MM.1S (cell line): ENCODE measurements at regions not wholly inside any gene's neighbourhood (a gene's known extent, or its start where the extent isn't known, plus 50 kb on each side); places are given as distances from the start of the nearest gene placed in this dataset.
"Not testable (repeated sequence)": the region's sequence is repeated elsewhere in the genome, so short reads cannot be mapped to it uniquely, and the experiment has no call there.

Experiments
- DNase-seq: peaks from one replicate; pipeline ENCODE4 v3.0.0-alpha.2; 2015
- H2AFZ ChIP-seq: fragments of 300-600 bp; sonication (generic); 2 replicates; pipeline ENCODE4 v1.6.0; 2016; ENCODE audit warnings: antibody characterized with exemption, low read length
- H3F3A ChIP-seq: fragments of 300-600 bp; sonication (generic); 2 replicates; pipeline ENCODE4 v1.6.1; 2016; ENCODE audit warnings: mild to moderate bottlenecking, antibody characterized with exemption, low read length, moderate library complexity, mixed read lengths; ENCODE audit not compliant: insufficient read depth
- H3K27ac ChIP-seq: fragments of 300-600 bp; sonication (generic); 2 replicates; pipeline ENCODE4 v1.5.1; 2016; ENCODE audit warnings: mild to moderate bottlenecking, low read length
- H3K27me3 ChIP-seq: fragments of 300-600 bp; sonication (generic); replicated peaks from 2 replicates; pipeline ENCODE4 v1.6.0; 2016; ENCODE audit warnings: low read length; ENCODE audit not compliant: insufficient read depth
- H3K36me3 ChIP-seq: fragments of 300-600 bp; sonication (generic); replicated peaks from 2 replicates; pipeline ENCODE4 v1.6.1; 2016; ENCODE audit warnings: mild to moderate bottlenecking, low read length, mixed read lengths; ENCODE audit not compliant: insufficient read depth
- H3K4me1 ChIP-seq: fragments of 300-600 bp; sonication (generic); 2 replicates; pipeline ENCODE4 v1.6.1; 2016; ENCODE audit warnings: low read length, mixed read lengths
- H3K4me2 ChIP-seq: fragments of 300-600 bp; sonication (generic); 2 replicates; pipeline ENCODE4 v1.6.0; 2016; ENCODE audit warnings: low read depth, low read length
- H3K4me3 ChIP-seq: fragments of 300-600 bp; sonication (generic); 2 replicates; pipeline ENCODE4 v1.5.1; 2016; ENCODE audit warnings: low read length, mixed read lengths
- H3K79me2 ChIP-seq: fragments of 300-600 bp; sonication (generic); 2 replicates; pipeline ENCODE4 v1.6.1; 2016; ENCODE audit warnings: mixed run types, low read length, mixed read lengths
- H3K9ac ChIP-seq: fragments of 300-600 bp; sonication (generic); 2 replicates; pipeline ENCODE4 v1.6.1; 2016; ENCODE audit warnings: low read length, mixed read lengths
- H3K9me2 ChIP-seq: fragments of 300-600 bp; sonication (generic); replicated peaks from 2 replicates; pipeline ENCODE4 v1.6.1; 2016; ENCODE audit warnings: mild to moderate bottlenecking, low read length, mixed read lengths; ENCODE audit not compliant: insufficient read depth
- H3K9me3 ChIP-seq: fragments of 300-600 bp; sonication (generic); replicated peaks from 2 replicates; pipeline ENCODE4 v1.6.1; 2016; ENCODE audit warnings: mild to moderate bottlenecking, low read length, mixed read lengths; ENCODE audit not compliant: insufficient read depth
- H4K20me1 ChIP-seq: fragments of 300-600 bp; sonication (generic); 2 replicates; pipeline ENCODE4 v1.6.1; 2016; ENCODE audit warnings: mild to moderate bottlenecking, low read length, moderate library complexity, mixed read lengths; ENCODE audit not compliant: insufficient read depth
- CTCF ChIP-seq: fragments of 300-600 bp; sonication (generic); IDR thresholded peaks from 2 replicates; pipeline ENCODE4 v1.5.1; 2016; ENCODE audit warnings: antibody characterized with exemption, low read length, mixed read lengths
- EZH2 ChIP-seq: fragments of 300-600 bp; sonication (generic); optimal IDR thresholded peaks from 2 replicates; pipeline ENCODE3; 2017; ENCODE audit warnings: low read depth, mild to moderate bottlenecking, antibody characterized with exemption, low read length, mixed read lengths
- EZH2phosphoT487 ChIP-seq: fragments of 300-600 bp; sonication (generic); IDR thresholded peaks from 2 replicates; pipeline ENCODE4 v1.6.1; 2018; ENCODE audit warnings: antibody characterized with exemption, low read length

GRCh38 chr1:29920784-29921183, 684.5 kb downstream of the PTPRU start:
- H3K9me2 ChIP-seq = no peaks in the 10 kb centered on the region
- no peak overlapping the region for H3K9ac ChIP-seq
- no peaks in the 10 kb centered on the region for H4K20me1 ChIP-seq
- DNase-seq = no peak
- H3K79me2 ChIP-seq = no peaks in the 10 kb centered on the region
- H3K27ac ChIP-seq = no peak overlapping the region
- H3F3A ChIP-seq = no peaks in the 10 kb centered on the region
- TF ChIP-seq CTCF (no peak), EZH2 (no peak), EZH2phosphoT487 (no peak)
- no peak overlapping the region for H3K4me2 ChIP-seq
- no peaks in the 10 kb centered on the region for H3K4me1 ChIP-seq
- H2AFZ ChIP-seq = no peak overlapping the region
- no peaks in the 10 kb centered on the region for H3K9me3 ChIP-seq
- peaks cover 69% of the 10 kb centered on the region for H3K27me3 ChIP-seq
- H3K4me3 ChIP-seq = no peak overlapping the region
- no peaks in the 10 kb centered on the region for H3K36me3 ChIP-seq

- no peak for DNase-seq
- Histone ChIP-seq H3K79me2 (no peaks in the 10 kb centered on the region), H2AFZ (no peak overlapping the region), H3K36me3 (no peaks in the 10 kb centered on the region), H3K27ac (no peak overlapping the region), H3K4me2 (no peak overlapping the region), H3K9me3 (no peaks in the 10 kb centered on the region), H3K9ac (no peak overlapping the region), H3K27me3 (peaks cover 70% of the 10 kb centered on the region), H3F3A (no peaks in the 10 kb centered on the region), H3K4me1 (no peaks in the 10 kb centered on the region), H3K9me2 (no peaks in the 10 kb centered on the region), H3K4me3 (no peak overlapping the region), H4K20me1 (no peaks in the 10 kb centered on the region)
- no peak for TF ChIP-seq CTCF
- no peak for TF ChIP-seq EZH2
- no peak for TF ChIP-seq EZH2phosphoT487
Observed at GRCh38 chr1:29920316-29920715, 684.0 kb downstream of the PTPRU start.

GRCh38 chr1:29919041-29919440, 682.7 kb downstream of the PTPRU start:
- H3K79me2 ChIP-seq, H3K9me2 ChIP-seq, H3F3A ChIP-seq, H3K9ac ChIP-seq, H3K4me2 ChIP-seq, H4K20me1 ChIP-seq, H3K4me1 ChIP-seq, DNase-seq, H3K9me3 ChIP-seq, H2AFZ ChIP-seq, H3K27ac ChIP-seq, H3K4me3 ChIP-seq, H3K36me3 ChIP-seq: not testable (repeated sequence)
- H3K27me3 ChIP-seq = peaks cover 73% of the 10 kb centered on the region

- Histone ChIP-seq H3K36me3 (no peaks in the 10 kb centered on the region), H3K4me1 (no peaks in the 10 kb centered on the region), H3K79me2 (no peaks in the 10 kb centered on the region), H3K4me2 (no peak overlapping the region), H3K4me3 (no peak overlapping the region), H3K9ac (no peak overlapping the region), H2AFZ (no peak overlapping the region), H3F3A (no peaks in the 10 kb centered on the region), H3K27ac (no peak overlapping the region), H3K9me2 (no peaks in the 10 kb centered on the region), H3K9me3 (no peaks in the 10 kb centered on the region), H4K20me1 (no peaks in the 10 kb centered on the region), H3K27me3 (peaks cover 74% of the 10 kb centered on the region)
- no peak for DNase-seq
- TF ChIP-seq CTCF (no peak), EZH2phosphoT487 (no peak), EZH2 (no peak)
Observed at GRCh38 chr1:29916656-29917369, 680.5 kb downstream of the PTPRU start.
